Activated naive CD8-positive, alpha-beta T cell treated with anti-CD3 and anti-CD28 coated beads for 36 hours (primary cell): ENCODE measurements at regions not wholly inside any gene's neighbourhood (a gene's known extent, or its start where the extent isn't known, plus 50 kb on each side); places are given as distances from the start of the nearest gene placed in this dataset.
"Not testable (repeated sequence)": the region's sequence is repeated elsewhere in the genome, so short reads cannot be mapped to it uniquely, and the experiment has no call there.

Source experiments
- DNase-seq: peaks from one replicate; pipeline ENCODE4 v3.0.0; 2021
- H3K27ac Mint-ChIP-seq: one replicate; pipeline ENCODE4 v1.8.0; 2022; ENCODE audit warnings: mild to moderate bottlenecking, moderate library complexity, mixed read lengths
- H3K27me3 Mint-ChIP-seq: one replicate; pipeline ENCODE4 v1.8.0; 2022; ENCODE audit warnings: mild to moderate bottlenecking, mixed read lengths
- H3K36me3 Mint-ChIP-seq: one replicate; pipeline ENCODE4 v1.8.0; 2021; ENCODE audit warnings: mild to moderate bottlenecking, mixed read lengths
- H3K4me1 Mint-ChIP-seq: one replicate; pipeline ENCODE4 v1.8.0; 2021; ENCODE audit warnings: mixed read lengths
- H3K4me3 Mint-ChIP-seq: one replicate; pipeline ENCODE4 v1.8.0; 2022; ENCODE audit warnings: mild to moderate bottlenecking, moderate library complexity, mixed read lengths
- H3K9me3 Mint-ChIP-seq: one replicate; pipeline ENCODE4 v1.8.0; 2022; ENCODE audit warnings: mixed read lengths

- peaks cover 4% of the 10 kb centered on the region for H3K9me3 Mint-ChIP-seq
- H3K27me3 Mint-ChIP-seq: no peaks in the 10 kb centered on the region
- no peaks in the 10 kb centered on the region for H3K36me3 Mint-ChIP-seq
- H3K27ac Mint-ChIP-seq: no peak overlapping the region
- H3K4me3 Mint-ChIP-seq: no peak overlapping the region
- no peak for DNase-seq
- peaks cover 44% of the 10 kb centered on the region for H3K4me1 Mint-ChIP-seq
Observed at GRCh38 chr21:35201799-35202198, 152.7 kb upstream of the RUNX1 start.

- H3K36me3 Mint-ChIP-seq: no peaks in the 10 kb centered on the region
- peaks cover 4% of the 10 kb centered on the region for H3K9me3 Mint-ChIP-seq
- peaks cover 42% of the 10 kb centered on the region for H3K4me1 Mint-ChIP-seq
- H3K27ac Mint-ChIP-seq: no peak overlapping the region
- H3K4me3 Mint-ChIP-seq: no peak overlapping the region
- no peaks in the 10 kb centered on the region for H3K27me3 Mint-ChIP-seq
- no peak for DNase-seq
Observed at GRCh38 chr21:35201288-35201687, 152.2 kb upstream of the RUNX1 start.

GRCh38 chr21:35199733-35200015 is 150.6 kb upstream of the RUNX1 start:
- H3K27me3 Mint-ChIP-seq: no peaks in the 10 kb centered on the region
- H3K36me3 Mint-ChIP-seq: no peaks in the 10 kb centered on the region
- H3K27ac Mint-ChIP-seq: no peak overlapping the region
- no peak for DNase-seq
- peaks cover 26% of the 10 kb centered on the region for H3K4me1 Mint-ChIP-seq
- H3K4me3 Mint-ChIP-seq: no peak overlapping the region
- peaks cover 4% of the 10 kb centered on the region for H3K9me3 Mint-ChIP-seq

GRCh38 chr21:35198982-35199732 is 150.1 kb upstream of the RUNX1 start:
- no peak overlapping the region for H3K27ac Mint-ChIP-seq
- H3K36me3 Mint-ChIP-seq: no peaks in the 10 kb centered on the region
- H3K4me1 Mint-ChIP-seq: peaks cover 24% of the 10 kb centered on the region
- H3K9me3 Mint-ChIP-seq: peaks cover 4% of the 10 kb centered on the region
- H3K4me3 Mint-ChIP-seq: no peak overlapping the region
- DNase-seq: no peak
- no peaks in the 10 kb centered on the region for H3K27me3 Mint-ChIP-seq

- no peak for DNase-seq
- H3K4me1 Mint-ChIP-seq: peaks cover 20% of the 10 kb centered on the region
- H3K36me3 Mint-ChIP-seq: no peaks in the 10 kb centered on the region
- no peaks in the 10 kb centered on the region for H3K27me3 Mint-ChIP-seq
- no peak overlapping the region for H3K27ac Mint-ChIP-seq
- H3K4me3 Mint-ChIP-seq: no peak overlapping the region
- peaks cover 5% of the 10 kb centered on the region for H3K9me3 Mint-ChIP-seq
Observed at GRCh38 chr21:35198565-35198964, 149.5 kb upstream of the RUNX1 start.

GRCh38 chr21:35197992-35198431 is 148.9 kb upstream of the RUNX1 start:
- H3K27me3 Mint-ChIP-seq: no peaks in the 10 kb centered on the region
- H3K36me3 Mint-ChIP-seq: no peaks in the 10 kb centered on the region
- H3K4me3 Mint-ChIP-seq: no peak overlapping the region
- DNase-seq: no peak
- peaks cover 17% of the 10 kb centered on the region for H3K4me1 Mint-ChIP-seq
- H3K9me3 Mint-ChIP-seq: peaks cover 5% of the 10 kb centered on the region
- H3K27ac Mint-ChIP-seq: no peak overlapping the region

GRCh38 chr21:35197191-35197590 is 148.1 kb upstream of the RUNX1 start:
- H3K36me3 Mint-ChIP-seq: no peaks in the 10 kb centered on the region
- peaks cover 5% of the 10 kb centered on the region for H3K9me3 Mint-ChIP-seq
- no peak overlapping the region for H3K27ac Mint-ChIP-seq
- H3K4me1 Mint-ChIP-seq: peaks cover 13% of the 10 kb centered on the region
- no peaks in the 10 kb centered on the region for H3K27me3 Mint-ChIP-seq
- no peak for DNase-seq
- no peak overlapping the region for H3K4me3 Mint-ChIP-seq

GRCh38 chr21:35196128-35196527 is 147.0 kb upstream of the RUNX1 start:
- no peaks in the 10 kb centered on the region for H3K36me3 Mint-ChIP-seq
- H3K27ac Mint-ChIP-seq: no peak overlapping the region
- H3K4me1 Mint-ChIP-seq: peaks cover 13% of the 10 kb centered on the region
- no peaks in the 10 kb centered on the region for H3K27me3 Mint-ChIP-seq
- peaks cover 5% of the 10 kb centered on the region for H3K9me3 Mint-ChIP-seq
- DNase-seq: no peak
- no peak overlapping the region for H3K4me3 Mint-ChIP-seq

- no peak for DNase-seq
- Mint-ChIP-seq H3K36me3 (no peaks in the 10 kb centered on the region), H3K4me1 (peaks cover 17% of the 10 kb centered on the region), H3K27ac (no peak overlapping the region), H3K4me3 (no peak overlapping the region), H3K9me3 (peaks cover 5% of the 10 kb centered on the region), H3K27me3 (no peaks in the 10 kb centered on the region)
Observed at GRCh38 chr21:35195232-35195631, 146.1 kb upstream of the RUNX1 start.

GRCh38 chr21:35191754-35192153 is 142.7 kb upstream of the RUNX1 start:
- Mint-ChIP-seq H3K27ac (no peak overlapping the region), H3K36me3 (no peaks in the 10 kb centered on the region)

GRCh38 chr21:35191128-35191527 is 142.0 kb upstream of the RUNX1 start:
- Mint-ChIP-seq H3K36me3 (no peaks in the 10 kb centered on the region), H3K9me3 (peaks cover 1% of the 10 kb centered on the region), H3K27ac (no peak overlapping the region), H3K27me3 (no peaks in the 10 kb centered on the region), H3K4me1 (peaks cover 12% of the 10 kb centered on the region), H3K4me3 (no peak overlapping the region)
- DNase-seq: no peak

More at GRCh38 chr21:35191754-35192153, 142.7 kb upstream of the RUNX1 start:
- Mint-ChIP-seq H3K27me3 (no peaks in the 10 kb centered on the region), H3K4me3 (no peak overlapping the region), H3K4me1 (peaks cover 12% of the 10 kb centered on the region), H3K9me3 (peaks cover 1% of the 10 kb centered on the region)
- no peak for DNase-seq

GRCh38 chr21:35190201-35190701 is 141.1 kb upstream of the RUNX1 start:
- Mint-ChIP-seq H3K4me3 (no peak overlapping the region), H3K27me3 (no peaks in the 10 kb centered on the region), H3K36me3 (no peaks in the 10 kb centered on the region), H3K4me1 (peaks cover 12% of the 10 kb centered on the region), H3K27ac (peak overlapping the region; percentile 15), H3K9me3 (peaks cover 1% of the 10 kb centered on the region)
- DNase-seq: no peak

GRCh38 chr21:35189077-35189863 is 140.2 kb upstream of the RUNX1 start:
- H3K4me3 Mint-ChIP-seq: no peak overlapping the region
- no peak for DNase-seq
- H3K36me3 Mint-ChIP-seq: no peaks in the 10 kb centered on the region
- H3K4me1 Mint-ChIP-seq: peaks cover 12% of the 10 kb centered on the region
- H3K27ac Mint-ChIP-seq: no peak overlapping the region
- H3K9me3 Mint-ChIP-seq: peaks cover 3% of the 10 kb centered on the region
- no peaks in the 10 kb centered on the region for H3K27me3 Mint-ChIP-seq

GRCh38 chr21:35183389-35183788 is 134.3 kb upstream of the RUNX1 start:
- DNase-seq, H3K36me3 Mint-ChIP-seq, H3K4me1 Mint-ChIP-seq, H3K4me3 Mint-ChIP-seq, H3K27me3 Mint-ChIP-seq, H3K27ac Mint-ChIP-seq: not testable (repeated sequence)
- H3K9me3 Mint-ChIP-seq: peaks cover 11% of the 10 kb centered on the region

- no peak for DNase-seq
- Mint-ChIP-seq H3K9me3 (peaks cover 23% of the 10 kb centered on the region), H3K27me3 (no peaks in the 10 kb centered on the region), H3K36me3 (no peaks in the 10 kb centered on the region), H3K4me3 (no peak overlapping the region), H3K27ac (no peak overlapping the region), H3K4me1 (peaks cover 3% of the 10 kb centered on the region)
Observed at GRCh38 chr21:35179990-35180540, 131.0 kb upstream of the RUNX1 start.
